Liver (tissue), 8 donors: ENCODE measurements at regions not wholly inside any gene's neighbourhood (a gene's known extent, or its start where the extent isn't known, plus 50 kb on each side); places are given as distances from the start of the nearest gene placed in this dataset.

Experiments
- DNase-seq: peaks from one replicate; pipeline ENCODE4 v3.0.0-alpha.2; 2017; ENCODE audit warnings: low spot score
- H3K27ac ChIP-seq, 2 donors: one replicate each; pipeline ENCODE4 v1.7.0; 2013; ENCODE audit warnings: inconsistent platforms in 2 of 2, low read length in 2 of 2, control low read depth in 1 of 2, low read depth in 1 of 2, mild to moderate bottlenecking in 1 of 2
- H3K27me3 ChIP-seq, 4 donors: one replicate each; pipeline versions ENCODE4 v1.6.1 to v1.7.0; 2013; ENCODE audit warnings: low read length in 3 of 4, inconsistent platforms in 1 of 4, mild to moderate bottlenecking in 1 of 4, moderate library complexity in 1 of 4; ENCODE audit not compliant: control insufficient read depth in 4 of 4, insufficient read depth in 4 of 4
- H3K36me3 ChIP-seq, 4 donors: one replicate each; pipeline versions ENCODE4 v1.6.1 to v1.7.0; 2013; ENCODE audit warnings: low read length in 3 of 4, mild to moderate bottlenecking in 3 of 4, low read depth in 1 of 4, moderate library complexity in 1 of 4; ENCODE audit not compliant: control insufficient read depth in 4 of 4, insufficient read depth in 3 of 4
- H3K4me1 ChIP-seq, 4 donors: one replicate each; pipeline versions ENCODE4 v1.6.1 to v1.7.0; 2013; ENCODE audit warnings: low read length in 3 of 4, mild to moderate bottlenecking in 3 of 4, moderate library complexity in 1 of 4; ENCODE audit not compliant: control insufficient read depth in 4 of 4, insufficient read depth in 4 of 4
- H3K4me3 ChIP-seq, 3 donors: one replicate each; pipeline versions ENCODE4 v1.6.1 to v1.7.0; 2013; ENCODE audit warnings: low read length in 3 of 3, control low read depth in 1 of 3, low read depth in 1 of 3, mild to moderate bottlenecking in 1 of 3
- H3K9ac ChIP-seq, 2 donors: one replicate each; pipeline ENCODE4 v1.7.0; 2013; ENCODE audit warnings: low read length in 2 of 2, mild to moderate bottlenecking in 2 of 2, moderate library complexity in 2 of 2, control low read depth in 1 of 2, low read depth in 1 of 2
- H3K9me3 ChIP-seq, 4 donors: one replicate each; pipeline versions ENCODE4 v1.6.1 to v1.7.0; 2013; ENCODE audit warnings: low read length in 3 of 4; ENCODE audit not compliant: control insufficient read depth in 4 of 4
- ATF3 ChIP-seq: IDR thresholded peaks from 2 replicates; pipeline ENCODE4 v1.6.1; 2016; ENCODE audit warnings: antibody characterized with exemption
- CTCF ChIP-seq: fragments of 150-350 bp; IDR thresholded peaks from 2 replicates; pipeline ENCODE4 v1.5.1; 2017; ENCODE audit warnings: improper control_type of control experiment, low read depth, low read length; ENCODE audit not compliant: missing input control
- EGR1 ChIP-seq, 2 donors: IDR thresholded peaks; 2 replicates each; pipeline ENCODE4 v1.6.1; 2016 to 2018; ENCODE audit warnings: antibody characterized with exemption in 2 of 2, low read depth in 2 of 2
- FOXA1 ChIP-seq: IDR thresholded peaks from 2 replicates; pipeline ENCODE4 v1.6.1; 2016; ENCODE audit warnings: antibody characterized with exemption
- FOXA2 ChIP-seq: IDR thresholded peaks from 2 replicates; pipeline ENCODE4 v1.6.1; 2016; ENCODE audit warnings: antibody characterized with exemption
- GABPA ChIP-seq, 2 donors: IDR thresholded peaks in 1 of 2; conservative IDR thresholded peaks in 1 of 2; 2 replicates each; pipeline ENCODE4 v1.6.1; 2016; ENCODE audit warnings: antibody characterized with exemption in 2 of 2, mild to moderate bottlenecking in 1 of 2, moderate library complexity in 1 of 2
- HNF4A ChIP-seq, 2 donors: conservative IDR thresholded peaks; 2 replicates each; pipeline ENCODE4 v1.6.1; 2016; ENCODE audit warnings: antibody characterized with exemption in 2 of 2, mild to moderate bottlenecking in 2 of 2
- HNF4G ChIP-seq: IDR thresholded peaks from 2 replicates; pipeline ENCODE4 v1.6.1; 2016; ENCODE audit warnings: antibody characterized with exemption
- JUND ChIP-seq, 2 donors: IDR thresholded peaks; 2 replicates each; pipeline ENCODE4 v1.6.1; 2016; ENCODE audit warnings: antibody characterized with exemption in 2 of 2
- MAX ChIP-seq: IDR thresholded peaks from 2 replicates; pipeline ENCODE4 v1.6.1; 2016; ENCODE audit warnings: antibody characterized with exemption
- NR2F2 ChIP-seq: IDR thresholded peaks from 2 replicates; pipeline ENCODE4 v1.6.1; 2016; ENCODE audit warnings: antibody characterized with exemption
- REST ChIP-seq: IDR thresholded peaks from 2 replicates; pipeline ENCODE4 v1.6.1; 2016; ENCODE audit warnings: antibody characterized with exemption, mild to moderate bottlenecking
- RXRA ChIP-seq, 2 donors: IDR thresholded peaks; 2 replicates each; pipeline ENCODE4 v1.6.1; 2017 to 2018; ENCODE audit warnings: antibody characterized with exemption in 2 of 2, mild to moderate bottlenecking in 1 of 2
- SP1 ChIP-seq: IDR thresholded peaks from 2 replicates; pipeline ENCODE4 v1.6.1; 2018; ENCODE audit warnings: antibody characterized with exemption, mild to moderate bottlenecking
- TAF1 ChIP-seq: conservative IDR thresholded peaks from 2 replicates; pipeline ENCODE4 v1.6.1; 2016; ENCODE audit warnings: antibody characterized with exemption, mild to moderate bottlenecking
- YY1 ChIP-seq: IDR thresholded peaks from 2 replicates; pipeline ENCODE4 v1.6.1; 2016; ENCODE audit warnings: antibody characterized with exemption, mild to moderate bottlenecking
- ZBTB33 ChIP-seq: IDR thresholded peaks from 2 replicates; pipeline ENCODE4 v1.6.1; 2016; ENCODE audit warnings: antibody characterized with exemption
- WGBS: extraction: QIAGEN DNeasy Blood & Tissue Kit; methylation state at CpG from one replicate; pipeline ENCODE4 v1.1.7; 2013; 5-methylcytosine and 5-hydroxymethylcytosine counted together
- donor health status: healthy.
- donor health status: healthy.
- donor health status: healthy.
- donor health status: healthy.
- donor health status: healthy.

- Histone ChIP-seq H3K9me3 (no peaks in the 10 kb centered on the region), H3K9ac (no peak overlapping the region), H3K27ac (no peak overlapping the region), H3K4me1 (no peaks in the 10 kb centered on the region), H3K4me3 (no peak overlapping the region), H3K27me3 (peaks cover 0 to 4% (median 4%) of the 10 kb centered on the region in 4 donors), H3K36me3 (no peaks in the 10 kb centered on the region)
- no peak for DNase-seq
- TF ChIP-seq TAF1 (no peak), HNF4A (conservative IDR thresholded peaks at IDR 0.05) (no peak), FOXA2 (no peak), SP1 (no peak), YY1 (no peak), ZBTB33 (no peak), JUND (IDR thresholded peaks at IDR 0.05) (no peak), ATF3 (no peak), NR2F2 (no peak), MAX (no peak), REST (no peak), RXRA (IDR thresholded peaks at IDR 0.05) (no peak)
- whole genome bisulfite sequencing, result 43% methylated on average over 4 of the region's 4 CpGs
Observed at GRCh38 chr12:108462686-108463085, 52.4 kb upstream of the FICD start.

- Histone ChIP-seq H3K9me3 (no peaks in the 10 kb centered on the region), H3K9ac (no peak overlapping the region), H3K36me3 (no peaks in the 10 kb centered on the region), H3K27me3 (peaks cover 0 to 4% (median 4%) of the 10 kb centered on the region in 4 donors), H3K4me3 (no peak overlapping the region), H3K27ac (no peak overlapping the region), H3K4me1 (no peaks in the 10 kb centered on the region)
- TF ChIP-seq HNF4A (conservative IDR thresholded peaks at IDR 0.05) (no peak), FOXA1 (no peak), GABPA (IDR thresholded peaks at IDR 0.05 in 1 of 2, conservative IDR thresholded peaks at IDR 0.05 in 1 of 2) (no peak), MAX (no peak), RXRA (IDR thresholded peaks at IDR 0.05) (no peak), EGR1 (IDR thresholded peaks at IDR 0.05; ENCODE audit: low read depth in 2 of 2) (no peak), SP1 (no peak), YY1 (no peak), ATF3 (no peak), TAF1 (no peak), NR2F2 (no peak), JUND (IDR thresholded peaks at IDR 0.05) (no peak), HNF4G (no peak), REST (no peak), CTCF (no peak)
- 57% methylated on average over 4 of the region's 4 CpGs for WGBS
- no peak for DNase-seq
Observed at GRCh38 chr12:108461058-108461660, 53.9 kb upstream of the FICD start.
